HT-29 (cell line): ENCODE measurements at regions not wholly inside any gene's neighbourhood (a gene's known extent, or its start where the extent isn't known, plus 50 kb on each side); places are given as distances from the start of the nearest gene placed in this dataset.
"Not testable (repeated sequence)": the region's sequence is repeated elsewhere in the genome, so short reads cannot be mapped to it uniquely, and the experiment has no call there.

Experiments
- DNase-seq: peaks from one replicate; pipeline ENCODE4 v3.0.0-alpha.2; 2015; ENCODE audit warnings: low spot score

- no peak for DNase-seq
Observed at GRCh38 chr10:9987197-9987596, 1030.5 kb upstream of the CELF2 start.

- no peak for DNase-seq
Observed at GRCh38 chr10:9992661-9993060, 1025.0 kb upstream of the CELF2 start.

GRCh38 chr10:9994131-9994530 lies 1023.5 kb upstream of the CELF2 start:
- no peak for DNase-seq

GRCh38 chr10:9999627-10000026 lies 1018.0 kb upstream of the CELF2 start:
- DNase-seq: no peak

- no peak for DNase-seq
Observed at GRCh38 chr10:10007957-10008356, 1009.7 kb upstream of the CELF2 start.

GRCh38 chr10:10010397-10010796 lies 1007.3 kb upstream of the CELF2 start:
- DNase-seq: no peak

GRCh38 chr10:10014846-10015245 lies 1002.8 kb upstream of the CELF2 start:
- DNase-seq: no peak

- DNase-seq: no peak
Observed at GRCh38 chr10:10017716-10018115, 1000.0 kb upstream of the CELF2 start.

GRCh38 chr10:10020945-10021344 lies 996.7 kb upstream of the CELF2 start:
- no peak for DNase-seq

- DNase-seq: no peak
Observed at GRCh38 chr10:10032991-10033390, 984.7 kb upstream of the CELF2 start.

GRCh38 chr10:10038348-10038747 lies 979.3 kb upstream of the CELF2 start:
- no peak for DNase-seq

GRCh38 chr10:10039595-10039994 lies 978.1 kb upstream of the CELF2 start:
- no peak for DNase-seq

- no peak for DNase-seq
Observed at GRCh38 chr10:10043083-10043482, 974.6 kb upstream of the CELF2 start.

GRCh38 chr10:10044922-10045764 lies 972.5 kb upstream of the CELF2 start:
- DNase-seq: no peak

GRCh38 chr10:10045765-10046028 lies 972.0 kb upstream of the CELF2 start:
- DNase-seq: no peak

- no peak for DNase-seq
Observed at GRCh38 chr10:10047426-10047825, 970.2 kb upstream of the CELF2 start.

- no peak for DNase-seq
Observed at GRCh38 chr10:10053051-10053450, 964.6 kb upstream of the CELF2 start.

- no peak for DNase-seq
Observed at GRCh38 chr10:10054466-10054865, 963.2 kb upstream of the CELF2 start.

- DNase-seq: no peak
Observed at GRCh38 chr10:10055656-10056442, 961.8 kb upstream of the CELF2 start.

- DNase-seq: peak; percentile 1
Observed at GRCh38 chr10:10056961-10057360, 960.7 kb upstream of the CELF2 start.

GRCh38 chr10:10067644-10068043 lies 950.0 kb upstream of the CELF2 start:
- no peak for DNase-seq

GRCh38 chr10:10074847-10075246 lies 942.8 kb upstream of the CELF2 start:
- DNase-seq: not testable (repeated sequence)

GRCh38 chr10:10078446-10078845 lies 939.2 kb upstream of the CELF2 start:
- no peak for DNase-seq
